ENCODE measurements at regions not wholly inside any gene's neighbourhood (a gene's known extent, or its start where the extent isn't known, plus 50 kb on each side); places are given as distances from the start of the nearest gene placed in this dataset.

DNA sequence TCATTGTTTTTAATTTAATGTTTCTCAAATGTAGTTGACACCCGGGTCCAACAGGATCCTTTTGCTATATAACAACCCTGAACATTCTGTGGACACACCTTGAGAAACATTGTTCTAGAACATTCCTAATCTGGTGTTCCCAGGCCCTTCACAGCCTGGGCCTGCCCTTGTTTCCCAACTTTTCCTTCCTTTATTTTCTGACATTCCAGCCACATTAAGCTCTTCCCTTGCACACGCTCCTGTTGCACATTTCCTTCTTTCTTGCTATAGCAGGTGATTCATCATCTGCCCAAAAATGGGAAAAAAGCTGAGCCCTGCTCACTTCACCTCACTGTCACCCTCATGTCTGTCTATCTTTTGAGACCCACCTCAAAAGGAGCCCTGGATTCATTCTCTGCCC, 67.9 kb upstream of the MARCHF10 start:
- H3K4me1 ChIP-seq (ENCODE audit: low read length) = no peaks in the 10 kb centered on the region
- H3K9me2 ChIP-seq (replicated peaks; ENCODE audit: insufficient read depth, low read length) = no peaks in the 10 kb centered on the region
- H3K9me3 ChIP-seq (replicated peaks; ENCODE audit: insufficient read depth, low read length) = no peaks in the 10 kb centered on the region
- H2AFZ ChIP-seq (ENCODE audit: low read length) = no peak overlapping the region
- no peaks in the 10 kb centered on the region for H3K27me3 ChIP-seq (replicated peaks; ENCODE audit: insufficient read depth, low read length)
- no peak overlapping the region for H3K4me3 ChIP-seq (ENCODE audit: low read length)
- H3K4me2 ChIP-seq (ENCODE audit: low read depth, low read length) = no peak overlapping the region
- no peak overlapping the region for H3K9ac ChIP-seq (ENCODE audit: low read length)
- TF ChIP-seq EZH2 (optimal IDR thresholded peaks at IDR 0.05; ENCODE audit: low read depth, low read length) (no peak), EZH2phosphoT487 (IDR thresholded peaks at IDR 0.05; ENCODE audit: low read length) (no peak)
- TF ChIP-seq, protein P1, sequence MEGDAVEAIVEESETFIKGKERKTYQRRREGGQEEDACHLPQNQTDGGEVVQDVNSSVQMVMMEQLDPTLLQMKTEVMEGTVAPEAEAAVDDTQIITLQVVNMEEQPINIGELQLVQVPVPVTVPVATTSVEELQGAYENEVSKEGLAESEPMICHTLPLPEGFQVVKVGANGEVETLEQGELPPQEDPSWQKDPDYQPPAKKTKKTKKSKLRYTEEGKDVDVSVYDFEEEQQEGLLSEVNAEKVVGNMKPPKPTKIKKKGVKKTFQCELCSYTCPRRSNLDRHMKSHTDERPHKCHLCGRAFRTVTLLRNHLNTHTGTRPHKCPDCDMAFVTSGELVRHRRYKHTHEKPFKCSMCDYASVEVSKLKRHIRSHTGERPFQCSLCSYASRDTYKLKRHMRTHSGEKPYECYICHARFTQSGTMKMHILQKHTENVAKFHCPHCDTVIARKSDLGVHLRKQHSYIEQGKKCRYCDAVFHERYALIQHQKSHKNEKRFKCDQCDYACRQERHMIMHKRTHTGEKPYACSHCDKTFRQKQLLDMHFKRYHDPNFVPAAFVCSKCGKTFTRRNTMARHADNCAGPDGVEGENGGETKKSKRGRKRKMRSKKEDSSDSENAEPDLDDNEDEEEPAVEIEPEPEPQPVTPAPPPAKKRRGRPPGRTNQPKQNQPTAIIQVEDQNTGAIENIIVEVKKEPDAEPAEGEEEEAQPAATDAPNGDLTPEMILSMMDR (IDR thresholded peaks at IDR 0.05; ENCODE audit: low read length) = no peak
- DNase-seq = no peak
- no peak overlapping the region for H3K27ac ChIP-seq (ENCODE audit: low read length)
- no peaks in the 10 kb centered on the region for H3F3A ChIP-seq (ENCODE audit: insufficient read depth, low read length)
- H3K79me2 ChIP-seq (ENCODE audit: low read length) = no peaks in the 10 kb centered on the region
- no peaks in the 10 kb centered on the region for H3K36me3 ChIP-seq (replicated peaks; ENCODE audit: insufficient read depth, low read length)
- no peaks in the 10 kb centered on the region for H4K20me1 ChIP-seq (ENCODE audit: insufficient read depth, low read length)

DNA sequence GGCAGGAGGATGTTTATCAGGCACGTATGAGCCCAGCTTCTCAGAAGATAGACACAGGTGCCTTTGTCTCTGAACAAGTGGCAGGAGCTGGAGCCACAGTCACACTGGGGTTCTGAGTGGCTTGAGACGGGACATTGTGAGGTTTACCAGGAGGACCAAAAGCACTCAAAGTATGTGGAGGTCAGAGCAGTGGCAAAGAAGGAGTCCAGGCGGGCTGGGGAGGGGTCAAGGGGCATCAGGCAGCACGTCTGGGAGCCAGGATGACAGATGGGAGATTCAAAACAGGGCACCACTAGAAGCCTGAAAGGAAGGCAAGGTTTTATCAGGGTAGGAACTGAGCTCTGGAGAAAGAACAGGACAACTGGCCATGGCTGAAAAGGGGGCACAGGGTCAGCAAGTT, 67.2 kb upstream of the MARCHF10 start:
- no peaks in the 10 kb centered on the region for H3K4me1 ChIP-seq (ENCODE audit: low read length)
- H3K79me2 ChIP-seq (ENCODE audit: low read length) = no peaks in the 10 kb centered on the region
- H3K4me2 ChIP-seq (ENCODE audit: low read depth, low read length) = no peak overlapping the region
- H3K9ac ChIP-seq (ENCODE audit: low read length) = no peak overlapping the region
- H3K27me3 ChIP-seq (replicated peaks; ENCODE audit: insufficient read depth, low read length) = no peaks in the 10 kb centered on the region
- H3K27ac ChIP-seq (ENCODE audit: low read length) = no peak overlapping the region
- H3K9me3 ChIP-seq (replicated peaks; ENCODE audit: insufficient read depth, low read length) = no peaks in the 10 kb centered on the region
- TF ChIP-seq EZH2phosphoT487 (IDR thresholded peaks at IDR 0.05; ENCODE audit: low read length) (no peak), EZH2 (optimal IDR thresholded peaks at IDR 0.05; ENCODE audit: low read depth, low read length) (no peak)
- TF ChIP-seq, protein P1 (IDR thresholded peaks at IDR 0.05; ENCODE audit: low read length) = no peak
- H3K36me3 ChIP-seq (replicated peaks; ENCODE audit: insufficient read depth, low read length) = no peaks in the 10 kb centered on the region
- H3K9me2 ChIP-seq (replicated peaks; ENCODE audit: insufficient read depth, low read length) = no peaks in the 10 kb centered on the region
- no peak overlapping the region for H3K4me3 ChIP-seq (ENCODE audit: low read length)
- H4K20me1 ChIP-seq (ENCODE audit: insufficient read depth, low read length) = no peaks in the 10 kb centered on the region
- no peak for DNase-seq
- H3F3A ChIP-seq (ENCODE audit: insufficient read depth, low read length) = no peaks in the 10 kb centered on the region
- H2AFZ ChIP-seq (ENCODE audit: low read length) = no peak overlapping the region

DNA sequence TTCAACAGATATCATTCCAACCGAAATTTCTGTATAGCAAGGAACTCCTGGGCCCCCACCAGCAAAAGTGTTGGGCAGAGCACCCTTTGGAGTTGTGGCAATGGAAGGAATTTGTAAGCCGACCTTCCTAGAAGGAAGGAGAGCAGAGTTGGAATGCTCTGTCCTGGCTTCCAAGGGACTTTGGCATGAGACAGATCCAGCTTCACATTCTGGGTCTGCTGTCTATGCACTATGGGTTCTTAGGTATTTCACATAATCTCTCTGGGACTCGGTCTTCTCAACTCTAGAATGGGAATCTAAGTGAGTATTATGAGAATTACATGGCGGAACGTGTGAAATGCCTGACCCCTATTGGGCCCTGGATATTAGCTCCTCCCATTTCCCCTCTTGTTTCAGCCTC, 63.2 kb upstream of the MARCHF10 start:
- Histone ChIP-seq H2AFZ (ENCODE audit: low read length) (no peak overlapping the region), H3F3A (ENCODE audit: insufficient read depth, low read length) (no peaks in the 10 kb centered on the region), H3K9me3 (replicated peaks; ENCODE audit: insufficient read depth, low read length) (no peaks in the 10 kb centered on the region), H3K9ac (ENCODE audit: low read length) (no peak overlapping the region), H3K9me2 (replicated peaks; ENCODE audit: insufficient read depth, low read length) (no peaks in the 10 kb centered on the region), H4K20me1 (ENCODE audit: insufficient read depth, low read length) (no peaks in the 10 kb centered on the region), H3K27me3 (replicated peaks; ENCODE audit: insufficient read depth, low read length) (no peaks in the 10 kb centered on the region), H3K4me1 (ENCODE audit: low read length) (no peaks in the 10 kb centered on the region), H3K79me2 (ENCODE audit: low read length) (no peaks in the 10 kb centered on the region), H3K36me3 (replicated peaks; ENCODE audit: insufficient read depth, low read length) (no peaks in the 10 kb centered on the region), H3K4me2 (ENCODE audit: low read depth, low read length) (no peak overlapping the region), H3K27ac (ENCODE audit: low read length) (no peak overlapping the region), H3K4me3 (ENCODE audit: low read length) (no peak overlapping the region)
- no peak for DNase-seq
- TF ChIP-seq, protein P1 (IDR thresholded peaks at IDR 0.05; ENCODE audit: low read length) = no peak
- TF ChIP-seq EZH2phosphoT487 (IDR thresholded peaks at IDR 0.05; ENCODE audit: low read length) = no peak
- no peak for TF ChIP-seq EZH2 (optimal IDR thresholded peaks at IDR 0.05; ENCODE audit: low read depth, low read length)

Measured in MM.1S (cell line).